H1 (cell line): ENCODE measurements at regions not wholly inside any gene's neighbourhood (a gene's known extent, or its start where the extent isn't known, plus 50 kb on each side); places are given as distances from the start of the nearest gene placed in this dataset.
A peak's percentile ranks its signal among the peaks of the same experiment; 100 is the strongest.

Experiments
- CTCF ChIA-PET: fragments of 300-600 bp; sonication (Branson Sonifier 250); formaldehyde crosslinking; loops from one replicate; lab custom pipeline; 2021; ENCODE audit not compliant: partially characterized antibody; lab: Charles Lee
- POLR2A ChIA-PET: fragments of 300-600 bp; sonication (Branson Sonifier 250); formaldehyde crosslinking; loops from one replicate; lab custom pipeline; 2021; ENCODE audit warnings: inconsistent platforms; ENCODE audit not compliant: partially characterized antibody; lab: Charles Lee
- DNase-seq, 2 experiments: peaks; one replicate each; pipeline versions ENCODE4 v3.0.0 to v3.0.0-alpha.2; 2010 to 2022; ENCODE audit warnings: low spot score in 2 of 2, low read depth in 1 of 2, mixed read lengths in 1 of 2
- FAIRE-seq: peaks from 2 replicates; lab custom pipeline; 2011; peaks lifted over from hg19 to GRCh38; lab: Jason Lieb, UNC
- H2AFZ ChIP-seq: 2 replicates; pipeline ENCODE4 v1.8.1; 2012; ENCODE audit warnings: low read length, inconsistent platforms
- H2AK5ac ChIP-seq: 2 replicates; pipeline ENCODE4 v1.6.1; 2013; ENCODE audit warnings: low read depth, low read length
- H2BK120ac ChIP-seq: replicated peaks from 2 replicates; pipeline ENCODE3; 2013; ENCODE audit warnings: low read depth, low read length, inconsistent platforms
- H2BK12ac ChIP-seq: 2 replicates; pipeline ENCODE4 v1.6.1; 2013; ENCODE audit warnings: low read depth, low read length
- H2BK15ac ChIP-seq: 2 replicates; pipeline ENCODE4 v1.6.1; 2013; ENCODE audit warnings: low read length
- H2BK20ac ChIP-seq: 2 replicates; pipeline ENCODE4 v1.6.1; 2013; ENCODE audit warnings: low read length
- H2BK5ac ChIP-seq: 2 replicates; pipeline ENCODE4 v1.6.1; 2013; ENCODE audit warnings: low read depth, low read length
- H3K14ac ChIP-seq: 2 replicates; pipeline ENCODE4 v1.6.1; 2013; ENCODE audit warnings: inconsistent platforms; ENCODE audit not compliant: insufficient read length
- H3K18ac ChIP-seq: 2 replicates; pipeline ENCODE4 v1.6.1; 2013; ENCODE audit warnings: low read length; ENCODE audit errors: extremely low read depth
- H3K23ac ChIP-seq: 2 replicates; pipeline ENCODE4 v1.6.1; 2013; ENCODE audit warnings: inconsistent platforms; ENCODE audit not compliant: insufficient read length
- H3K23me2 ChIP-seq: 2 replicates; pipeline ENCODE4 v1.6.1; 2013; ENCODE audit warnings: low read depth, low read length
- H3K27ac ChIP-seq: 2 replicates; pipeline ENCODE4 v1.6.1; 2011; ENCODE audit warnings: low read depth, low read length, inconsistent platforms
- H3K27me3 ChIP-seq, 4 experiments: replicated peaks in 1 of 4; 1 replicate in 1 of 4; 2 replicates in 3 of 4; pipeline versions ENCODE4 v1.6.1 to v1.8.1; 2011 to 2013; ENCODE audit warnings: low read length in 3 of 4, mild to moderate bottlenecking in 3 of 4, inconsistent platforms in 2 of 4, mixed read lengths in 2 of 4, moderate library complexity in 1 of 4; ENCODE audit not compliant: control insufficient read depth in 3 of 4, insufficient read depth in 3 of 4; ENCODE audit errors: extremely low read depth in 1 of 4
- H3K36me3 ChIP-seq, 4 experiments: 2 replicates each; pipeline versions ENCODE4 v1.6.1 to v1.8.1; 2011 to 2013; ENCODE audit warnings: mild to moderate bottlenecking in 4 of 4, low read length in 3 of 4, moderate library complexity in 2 of 4, control low read depth in 1 of 4, inconsistent platforms in 1 of 4; ENCODE audit not compliant: insufficient read depth in 4 of 4, control insufficient read depth in 2 of 4
- H3K4ac ChIP-seq: replicated peaks from 2 replicates; pipeline ENCODE3; 2013; ENCODE audit warnings: low read length, low read depth, mixed read lengths, inconsistent platforms; ENCODE audit not compliant: insufficient read length
- H3K4me1 ChIP-seq, 4 experiments: replicated peaks in 1 of 4; 1 replicate in 1 of 4; 2 replicates in 3 of 4; pipeline versions ENCODE4 v1.6.1 to v1.8.1; 2011 to 2013; ENCODE audit warnings: low read length in 3 of 4, inconsistent platforms in 2 of 4, mixed read lengths in 1 of 4; ENCODE audit not compliant: insufficient read depth in 4 of 4, control insufficient read depth in 3 of 4
- H3K4me2 ChIP-seq, 2 experiments: 2 replicates each; pipeline versions ENCODE4 v1.6.1 to v1.8.1; 2011 to 2013; ENCODE audit warnings: low read depth in 2 of 2, low read length in 2 of 2, control low read depth in 1 of 2, inconsistent platforms in 1 of 2, mild to moderate bottlenecking in 1 of 2; ENCODE audit not compliant: insufficient read depth in 1 of 2
- H3K4me3 ChIP-seq, 4 experiments: fragments of 200-600, 300-600 bp in 1 of 4; sonication (generic), shearing (Covaris generic), sonication (Bioruptor Twin) in 1 of 4; 2 replicates each; pipeline versions ENCODE4 v1.5.1 to v1.8.1; 2011 to 2016; ENCODE audit warnings: low read length in 4 of 4, low read depth in 3 of 4, control low read depth in 2 of 4, inconsistent platforms in 2 of 4, mild to moderate bottlenecking in 2 of 4, mixed read lengths in 1 of 4, moderate library complexity in 1 of 4; ENCODE audit not compliant: insufficient read depth in 2 of 4; ENCODE audit errors: extremely low read depth in 1 of 4
- H3K56ac ChIP-seq: replicated peaks from 2 replicates; pipeline ENCODE3; 2013; ENCODE audit warnings: low read depth, mild to moderate bottlenecking, mixed read lengths, low read length, inconsistent platforms; ENCODE audit not compliant: insufficient read length
- H3K79me1 ChIP-seq: 2 replicates; pipeline ENCODE4 v1.6.1; 2013; ENCODE audit warnings: low read depth, low read length, control low read depth
- H3K79me2 ChIP-seq, 2 experiments: 2 replicates each; pipeline versions ENCODE4 v1.6.1 to v1.8.1; 2012 to 2013; ENCODE audit warnings: low read length in 2 of 2, mild to moderate bottlenecking in 2 of 2, inconsistent platforms in 1 of 2; ENCODE audit not compliant: insufficient read depth in 2 of 2, control insufficient read depth in 1 of 2
- H3K9ac ChIP-seq, 4 experiments: replicated peaks in 1 of 4; 1 replicate in 1 of 4; 2 replicates in 3 of 4; pipeline versions ENCODE4 v1.6.1 to v1.8.1; 2011 to 2013; ENCODE audit warnings: low read depth in 3 of 4, low read length in 3 of 4, control low read depth in 2 of 4, mild to moderate bottlenecking in 2 of 4, moderate library complexity in 2 of 4, inconsistent platforms in 1 of 4; ENCODE audit errors: extremely low read depth in 1 of 4
- H3K9me3 ChIP-seq, 2 experiments: 2 replicates each; pipeline versions ENCODE4 v1.6.1 to v1.8.1; 2012 to 2013; ENCODE audit warnings: mild to moderate bottlenecking in 2 of 2, moderate library complexity in 2 of 2, control low read depth in 1 of 2, inconsistent platforms in 1 of 2, low read depth in 1 of 2, low read length in 1 of 2, mixed read lengths in 1 of 2; ENCODE audit not compliant: insufficient read depth in 2 of 2
- H4K20me1 ChIP-seq, 2 experiments: replicated peaks in 1 of 2; 2 replicates each; pipeline versions ENCODE3 to v1.8.1; 2011 to 2013; ENCODE audit warnings: inconsistent platforms in 2 of 2, low read length in 2 of 2, mild to moderate bottlenecking in 1 of 2; ENCODE audit not compliant: insufficient read depth in 2 of 2, control insufficient read depth in 1 of 2
- H4K5ac ChIP-seq: 2 replicates; pipeline ENCODE4 v1.6.1; 2013; ENCODE audit warnings: low read length, low read depth, mixed read lengths, inconsistent platforms; ENCODE audit not compliant: insufficient read length
- H4K8ac ChIP-seq: 2 replicates; pipeline ENCODE4 v1.8.0; 2013; ENCODE audit warnings: mild to moderate bottlenecking, moderate library complexity, low read length, inconsistent platforms; ENCODE audit not compliant: insufficient read depth; ENCODE audit errors: extremely low read depth
- H4K91ac ChIP-seq: replicated peaks from 2 replicates; pipeline ENCODE3; 2013; ENCODE audit warnings: low read length, mixed read lengths, inconsistent platforms; ENCODE audit not compliant: insufficient read length
- HDAC2 ChIP-seq, 2 experiments: fragments of 300-600 bp in 1 of 2; sonication (generic) in 1 of 2; IDR thresholded peaks; 2 replicates each; pipeline ENCODE4 v1.6.1; 2011 to 2012; ENCODE audit warnings: low read depth in 2 of 2, low read length in 2 of 2, mild to moderate bottlenecking in 2 of 2, moderate library complexity in 2 of 2, borderline replicate concordance in 1 of 2, inconsistent platforms in 1 of 2
- POLR2AphosphoS5 ChIP-seq: IDR thresholded peaks from 2 replicates; pipeline ENCODE4 v1.6.1; 2011; ENCODE audit warnings: low read depth, low read length
- WGBS, 2 experiments: shearing (Covaris generic) in 1 of 2; methylation state at CpG; one replicate each; pipeline versions ENCODE4 v1.1.6 to v1.1.7; 2013 to 2015; ENCODE audit warnings: low lambda C conversion rate in 2 of 2, mixed read lengths in 2 of 2, inconsistent platforms in 1 of 2, low coverage in 1 of 2, missing lambda C conversion rate in 1 of 2; ENCODE audit not compliant: insufficient replicate concordance in 2 of 2, insufficient coverage in 1 of 2, insufficient read length in 1 of 2; ENCODE audit errors: extremely low coverage in 1 of 2, missing lambda C conversion rate in 1 of 2; 5-methylcytosine and 5-hydroxymethylcytosine counted together

GRCh38 chr6:166754218-166755030 lies 127.4 kb upstream of the RPS6KA2 start:
- Histone ChIP-seq H3K56ac (no peak overlapping the region), H3K27ac (no peak overlapping the region), H4K91ac (no peak overlapping the region), H2AFZ (no peak overlapping the region), H4K5ac (no peak overlapping the region), H2AK5ac (no peak overlapping the region), H3K4me2 (no peak overlapping the region; a peak in 1 of 4 replicates), H3K9me3 (no peaks in the 10 kb centered on the region), H2BK20ac (no peak overlapping the region; the same call in 1 of the 2 replicates), H2BK5ac (no peak overlapping the region), H2BK120ac (no peak overlapping the region), H3K18ac (no peak overlapping the region), H3K4me1 (peaks cover 3 to 39% (median 20%) of the 10 kb centered on the region in 4 experiments), H3K79me2 (no peaks in the 10 kb centered on the region), H4K20me1 (no peaks in the 10 kb centered on the region), H2BK12ac (no peak overlapping the region), H3K36me3 (no peaks in the 10 kb centered on the region), H3K23ac (no peak overlapping the region), H3K79me1 (no peaks in the 10 kb centered on the region), H3K14ac (no peak overlapping the region), H3K23me2 (no peaks in the 10 kb centered on the region; the same call in 1 of the 2 replicates), H3K27me3 (no peaks in the 10 kb centered on the region; a peak in 1 of 7 replicates), H2BK15ac (no peak overlapping the region), H3K4ac (no peak overlapping the region), H3K9ac (no peak overlapping the region), H4K8ac (no peak overlapping the region), H3K4me3 (no peak overlapping the region)
- 73% methylated on average over 13 of the region's 13 CpGs; no CpG with 5 or more reads in 1 of the 2 experiments for WGBS, 2 experiments
- ChIA-PET CTCF (interaction anchor here (0.8 to 1.3 kb wide), 7 partner anchors 10 to 47 kb away, joined by 3 to 5 read pairs (median 3); no protein-coding TSS in a partner anchor), POLR2A (no interaction called here)
- FAIRE-seq (no peak), DNase-seq (peak in 1 of 2 experiments; percentile 41)
- 0 out of 2 replicates have a peak, but pooled peaks have one; percentile 20 for TF ChIP-seq POLR2AphosphoS5
- TF ChIP-seq HDAC2 (IDR thresholded peaks at IDR 0.05; ENCODE audit: borderline replicate concordance in 1 of 2, low read depth in 2 of 2, low read length in 2 of 2): no peak
